ENCODE measurements at regions not wholly inside any gene's neighbourhood (a gene's known extent, or its start where the extent isn't known, plus 50 kb on each side); places are given as distances from the start of the nearest gene placed in this dataset.

- TF ChIP-seq POLR2A (IDR thresholded peaks at IDR 0.05; ENCODE audit: low read depth, low read length) (no peak), POLR2AphosphoS5 (IDR thresholded peaks at IDR 0.05; ENCODE audit: low read depth, low read length) (no peak), TAF1 (IDR thresholded peaks at IDR 0.05; ENCODE audit: borderline replicate concordance, low read depth, low read length) (no peak)
Observed at GRCh38 chr1:47694011-47694890, 256.4 kb downstream of the FOXD2 start.
